ENCODE measurements at regions not wholly inside any gene's neighbourhood (a gene's known extent, or its start where the extent isn't known, plus 50 kb on each side); places are given as distances from the start of the nearest gene placed in this dataset.

GRCh38 chr12:74412606-74413230, 124.9 kb upstream of the ATXN7L3B start:
- TF ChIP-seq CTCF (conservative IDR thresholded peaks at IDR 0.05) (peak; percentile 69), EZH2 (IDR thresholded peaks at IDR 0.05; ENCODE audit: low read depth) (no peak)
